Gastroesophageal sphincter (tissue), 4 donors: ENCODE measurements at regions not wholly inside any gene's neighbourhood (a gene's known extent, or its start where the extent isn't known, plus 50 kb on each side); places are given as distances from the start of the nearest gene placed in this dataset.

Experiments used
- ATAC-seq: fragments of 150-250 bp; one replicate; pipeline ENCODE4 v1.9.1; 2016; ENCODE audit warnings: mild to moderate bottlenecking, moderate library complexity
- H3K27ac ChIP-seq, 4 donors: fragments of 200-600 bp; sonication (generic) in 3 of 4; 1 replicate in 3 of 4; 2 replicates in 1 of 4; pipeline ENCODE4 v1.5.1; 2016 to 2019
- H3K27me3 ChIP-seq: fragments of 200-600 bp; sonication (generic); one replicate; pipeline ENCODE4 v1.5.1; 2019
- H3K36me3 ChIP-seq, 2 donors: fragments of 200-600 bp; sonication (generic); one replicate each; pipeline ENCODE4 v1.5.1; 2019; ENCODE audit warnings: control low read depth in 1 of 2
- H3K4me1 ChIP-seq, 3 donors: fragments of 200-600 bp; sonication (generic); 1 replicate in 2 of 3; 2 replicates in 1 of 3; pipeline ENCODE4 v1.5.1; 2016 to 2019; ENCODE audit warnings: control low read depth in 2 of 3
- H3K4me3 ChIP-seq, 2 donors: fragments of 200-600 bp; sonication (generic); one replicate each; pipeline ENCODE4 v1.5.1; 2019; ENCODE audit warnings: mild to moderate bottlenecking in 1 of 2, moderate library complexity in 1 of 2
- H3K9me3 ChIP-seq, 3 donors: fragments of 200-600 bp; sonication (generic); one replicate each; pipeline ENCODE4 v1.5.1; 2017 to 2019; ENCODE audit warnings: control low read depth in 2 of 3
- EP300 ChIP-seq: sonication (generic); formaldehyde crosslinking; IDR thresholded peaks from one replicate; pipeline ENCODE4 v1.6.1; 2017; ENCODE audit warnings: antibody characterized with exemption, mild to moderate bottlenecking
- POLR2A ChIP-seq, 2 donors: fragments of 450-650 bp; IDR thresholded peaks; one replicate each; pipeline ENCODE4 v1.6.1; 2017; ENCODE audit warnings: antibody characterized with exemption in 2 of 2, mild to moderate bottlenecking in 2 of 2, moderate library complexity in 1 of 2
- POLR2AphosphoS5 ChIP-seq: sonication (generic); formaldehyde crosslinking; IDR thresholded peaks from one replicate; pipeline ENCODE4 v1.6.1; 2017; ENCODE audit warnings: antibody characterized with exemption
- WGBS, 2 donors: methylation state at CpG; one replicate each; pipeline ENCODE4 v1.1.5; 2018; ENCODE audit warnings: low coverage in 1 of 2; 5-methylcytosine and 5-hydroxymethylcytosine counted together
- TF ChIP-seq, protein P1 (sequence below), 4 experiments: fragments of 200-600 bp in 2 of 4; fragments of 450-650 bp in 2 of 4; sonication (generic) in 1 of 4; IDR thresholded peaks; one replicate each; pipeline ENCODE4 v1.5.1; 2017 to 2019; ENCODE audit warnings: antibody characterized with exemption in 4 of 4, mild to moderate bottlenecking in 2 of 4, moderate library complexity in 2 of 4

DNA sequence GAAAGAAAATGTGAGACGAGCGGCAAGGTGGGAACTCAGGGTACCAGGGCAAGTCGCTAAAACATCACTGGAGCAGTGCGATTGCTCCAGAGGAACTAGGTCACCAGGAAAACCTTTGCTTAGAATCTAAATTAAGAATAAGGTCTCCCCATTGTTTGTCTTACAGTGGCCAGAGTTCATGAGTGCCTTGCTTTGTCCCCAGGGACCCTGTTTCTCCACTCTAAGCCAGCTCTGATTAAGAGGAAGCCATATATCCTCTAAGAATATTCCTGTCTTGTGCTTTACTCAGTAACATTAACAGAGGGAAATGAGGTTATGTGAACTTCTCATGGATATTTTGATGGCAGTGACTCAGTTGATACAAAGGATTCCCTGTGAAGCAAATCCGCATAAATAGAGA is 305.8 kb downstream of the CD83 start:
- H3K27ac ChIP-seq, result no peak overlapping the region
- no peak overlapping the region for H3K4me3 ChIP-seq
- TF ChIP-seq, protein P1, sequence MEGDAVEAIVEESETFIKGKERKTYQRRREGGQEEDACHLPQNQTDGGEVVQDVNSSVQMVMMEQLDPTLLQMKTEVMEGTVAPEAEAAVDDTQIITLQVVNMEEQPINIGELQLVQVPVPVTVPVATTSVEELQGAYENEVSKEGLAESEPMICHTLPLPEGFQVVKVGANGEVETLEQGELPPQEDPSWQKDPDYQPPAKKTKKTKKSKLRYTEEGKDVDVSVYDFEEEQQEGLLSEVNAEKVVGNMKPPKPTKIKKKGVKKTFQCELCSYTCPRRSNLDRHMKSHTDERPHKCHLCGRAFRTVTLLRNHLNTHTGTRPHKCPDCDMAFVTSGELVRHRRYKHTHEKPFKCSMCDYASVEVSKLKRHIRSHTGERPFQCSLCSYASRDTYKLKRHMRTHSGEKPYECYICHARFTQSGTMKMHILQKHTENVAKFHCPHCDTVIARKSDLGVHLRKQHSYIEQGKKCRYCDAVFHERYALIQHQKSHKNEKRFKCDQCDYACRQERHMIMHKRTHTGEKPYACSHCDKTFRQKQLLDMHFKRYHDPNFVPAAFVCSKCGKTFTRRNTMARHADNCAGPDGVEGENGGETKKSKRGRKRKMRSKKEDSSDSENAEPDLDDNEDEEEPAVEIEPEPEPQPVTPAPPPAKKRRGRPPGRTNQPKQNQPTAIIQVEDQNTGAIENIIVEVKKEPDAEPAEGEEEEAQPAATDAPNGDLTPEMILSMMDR (IDR thresholded peaks at IDR 0.05), result no peak
- TF ChIP-seq POLR2A (IDR thresholded peaks at IDR 0.05), result no peak
- no peak for TF ChIP-seq EP300
- no peak for TF ChIP-seq POLR2AphosphoS5
- WGBS, 2 donors, result 78 to 91% methylated on average over 5 of the region's 5 CpGs
- no peaks in the 10 kb centered on the region for H3K27me3 ChIP-seq
- no peaks in the 10 kb centered on the region for H3K9me3 ChIP-seq
- peak; percentile 48 for ATAC-seq
- H3K36me3 ChIP-seq, result no peaks in the 10 kb centered on the region
- no peaks in the 10 kb centered on the region for H3K4me1 ChIP-seq

DNA sequence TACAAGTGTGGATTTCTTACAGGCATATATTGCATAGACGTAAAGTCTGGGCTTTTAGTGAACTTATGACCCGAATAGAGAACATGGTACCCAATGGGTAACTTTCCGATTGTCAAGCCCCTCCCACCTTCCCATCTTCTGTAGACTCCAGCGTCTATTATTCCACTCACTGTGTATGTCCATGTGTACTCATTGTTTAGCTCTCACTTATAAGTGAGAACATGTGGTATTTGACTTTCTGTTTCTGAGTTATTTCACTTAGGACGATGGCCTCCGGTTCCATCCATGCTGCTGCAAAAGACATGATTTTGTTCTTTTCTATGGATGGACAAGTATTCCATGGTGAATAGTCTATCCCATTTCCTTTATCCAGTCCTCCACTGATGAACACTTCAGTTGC is 306.4 kb downstream of the CD83 start:
- Histone ChIP-seq H3K9me3 (no peaks in the 10 kb centered on the region), H3K36me3 (no peaks in the 10 kb centered on the region), H3K27me3 (no peaks in the 10 kb centered on the region), H3K4me3 (no peak overlapping the region), H3K4me1 (no peaks in the 10 kb centered on the region), H3K27ac (no peak overlapping the region)
- no peak for ATAC-seq
- WGBS, 2 donors, result 91 to 94% methylated on average over 6 of the region's 6 CpGs
- TF ChIP-seq POLR2A (IDR thresholded peaks at IDR 0.05) (no peak), POLR2AphosphoS5 (no peak), EP300 (no peak)
- TF ChIP-seq, protein P1 (IDR thresholded peaks at IDR 0.05), result no peak

DNA sequence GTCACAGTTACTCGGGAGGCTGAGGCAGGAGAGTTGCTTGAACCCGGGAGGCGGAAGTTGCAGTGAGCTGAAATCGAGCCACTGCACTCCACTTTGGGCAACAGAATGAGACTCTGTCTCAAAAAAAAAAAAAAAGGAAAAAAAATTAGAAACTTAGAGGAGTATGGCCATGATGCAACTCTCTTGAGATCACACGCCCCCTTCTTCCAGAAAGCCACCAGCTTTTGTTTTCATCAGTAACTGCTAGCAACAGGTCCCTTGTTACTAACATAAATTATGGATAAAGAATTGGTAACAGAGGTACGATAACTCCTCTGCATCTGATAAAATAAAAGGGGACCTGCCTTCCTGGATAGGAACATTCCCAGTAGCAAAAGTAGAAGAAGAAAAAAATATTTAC is 308.2 kb downstream of the CD83 start:
- Histone ChIP-seq H3K4me3 (no peak overlapping the region), H3K27ac (no peak overlapping the region), H3K9me3 (no peaks in the 10 kb centered on the region), H3K36me3 (no peaks in the 10 kb centered on the region), H3K27me3 (no peaks in the 10 kb centered on the region), H3K4me1 (peaks cover 0 to 5% (median 0%) of the 10 kb centered on the region in 3 donors)
- no peak for ATAC-seq
- no peak for TF ChIP-seq POLR2A (IDR thresholded peaks at IDR 0.05)
- TF ChIP-seq POLR2AphosphoS5, result no peak
- TF ChIP-seq EP300, result no peak
- WGBS, 2 donors, result 83 to 85% methylated on average over 5 to 6 of the region's 6 CpGs

- 96 to 100% methylated on average over 2 of the region's 2 CpGs for WGBS, 2 donors
Observed at GRCh38 chr6:14426281-14426680, 308.7 kb downstream of the CD83 start.

GRCh38 chr6:14428269-14428668 is 310.7 kb downstream of the CD83 start:
- H3K9me3 ChIP-seq, result no peaks in the 10 kb centered on the region
- H3K4me1 ChIP-seq, result peaks cover 0 to 21% (median 0%) of the 10 kb centered on the region in 3 donors
- WGBS, 2 donors, result 87 to 89% methylated on average over 3 of the region's 3 CpGs
- no peak for TF ChIP-seq EP300
- H3K4me3 ChIP-seq, result no peak overlapping the region
- no peak overlapping the region for H3K27ac ChIP-seq
- no peaks in the 10 kb centered on the region for H3K27me3 ChIP-seq
- no peaks in the 10 kb centered on the region for H3K36me3 ChIP-seq
- ATAC-seq, result no peak

More at GRCh38 chr6:14426281-14426680, 308.7 kb downstream of the CD83 start:
- no peaks in the 10 kb centered on the region for H3K27me3 ChIP-seq
- H3K4me1 ChIP-seq, result peaks cover 0 to 9% (median 0%) of the 10 kb centered on the region in 3 donors
- ATAC-seq, result no peak
- H3K27ac ChIP-seq, result no peak overlapping the region
- no peak overlapping the region for H3K4me3 ChIP-seq
- no peaks in the 10 kb centered on the region for H3K36me3 ChIP-seq
- TF ChIP-seq POLR2A (IDR thresholded peaks at IDR 0.05), result no peak
- TF ChIP-seq, protein P1 (IDR thresholded peaks at IDR 0.05), result no peak
- no peak for TF ChIP-seq EP300
- no peak for TF ChIP-seq POLR2AphosphoS5
- no peaks in the 10 kb centered on the region for H3K9me3 ChIP-seq

- Histone ChIP-seq H3K27me3 (no peaks in the 10 kb centered on the region), H3K9me3 (no peaks in the 10 kb centered on the region), H3K36me3 (no peaks in the 10 kb centered on the region), H3K4me1 (peaks cover 0 to 30% (median 0%) of the 10 kb centered on the region in 3 donors), H3K27ac (no peak overlapping the region), H3K4me3 (no peak overlapping the region)
- 90 to 97% methylated on average over 5 to 7 of the region's 10 CpGs for WGBS, 2 donors
- TF ChIP-seq, protein P1 (IDR thresholded peaks at IDR 0.05), result no peak
- TF ChIP-seq POLR2AphosphoS5 (no peak), POLR2A (IDR thresholded peaks at IDR 0.05) (no peak), EP300 (no peak)
- no peak for ATAC-seq
Observed at GRCh38 chr6:14429396-14429795, 311.8 kb downstream of the CD83 start.
